MCF 10A (cell line): ENCODE measurements at regions not wholly inside any gene's neighbourhood (a gene's known extent, or its start where the extent isn't known, plus 50 kb on each side); places are given as distances from the start of the nearest gene placed in this dataset.

Experiments
- BruUV-seq: library from RNA; stranded (reverse); fragments of 400-500 nt; replicated peaks from 2 replicates; lab custom pipeline; 2021; lab: Mats Ljungman, UMichigan
- CTCF ChIA-PET: fragments of 300-600 bp; sonication (Branson Sonifier 250); formaldehyde crosslinking; extraction: SDS; loops from one replicate; lab custom pipeline; 2021; ENCODE audit warnings: antibody characterized with exemption, inconsistent platforms; lab: Yijun Ruan, JAX
- POLR2A ChIA-PET: fragments of 300-600, 350-650 bp; sonication (Branson Sonifier 250); formaldehyde crosslinking; extraction: SDS; loops from one replicate; lab custom pipeline; 2020; ENCODE audit warnings: antibody characterized with exemption, inconsistent platforms; lab: Yijun Ruan, JAX
- DNase-seq: peaks from one replicate; pipeline ENCODE4 v3.0.0-alpha.2; 2018; ENCODE audit not compliant: unreplicated experiment
- H3K27ac Mint-ChIP-seq: one replicate; pipeline ENCODE4 v1.8.0; 2022; ENCODE audit warnings: mild to moderate bottlenecking, low read depth, mixed read lengths; ENCODE audit not compliant: unreplicated experiment
- H3K27me3 Mint-ChIP-seq: one replicate; pipeline ENCODE4 v1.8.0; 2022; ENCODE audit warnings: mixed read lengths; ENCODE audit not compliant: insufficient read depth, unreplicated experiment
- H3K36me3 Mint-ChIP-seq: one replicate; pipeline ENCODE4 v1.8.0; 2022; ENCODE audit warnings: mild to moderate bottlenecking, moderate library complexity, mixed read lengths; ENCODE audit not compliant: insufficient read depth, unreplicated experiment
- H3K4me1 Mint-ChIP-seq: one replicate; pipeline ENCODE4 v1.8.0; 2022; ENCODE audit warnings: mixed read lengths; ENCODE audit not compliant: insufficient read depth, unreplicated experiment
- H3K4me3 Mint-ChIP-seq: one replicate; pipeline ENCODE4 v1.8.0; 2022; ENCODE audit warnings: mild to moderate bottlenecking, moderate library complexity, mixed read lengths; ENCODE audit not compliant: unreplicated experiment
- H3K9me3 Mint-ChIP-seq: one replicate; pipeline ENCODE4 v1.8.0; 2022; ENCODE audit warnings: mixed read lengths; ENCODE audit not compliant: unreplicated experiment
- CTCF ChIP-seq: fragments of 200-600 bp; IDR thresholded peaks from one replicate; pipeline ENCODE4 v1.8.0; 2022; ENCODE audit warnings: antibody characterized with exemption, mild to moderate bottlenecking; ENCODE audit not compliant: unreplicated experiment
- intact Hi-C: fragments of 100-400 bp; cut with micrococcal nuclease; formaldehyde crosslinking; loops from 2 replicates; pipeline ENCODE4 v1.14.1; 2022

GRCh38 chr3:76812649-76813242 lies 227.2 kb upstream of the ROBO2 start:
- H3K36me3 Mint-ChIP-seq: no peaks in the 10 kb centered on the region
- H3K4me3 Mint-ChIP-seq: no peak overlapping the region
- ChIA-PET CTCF (interaction anchor here (0.6 kb wide), 1 partner anchor 146 kb away, joined by 4 read pairs; no protein-coding TSS in a partner anchor), POLR2A (no interaction called here)
- intact Hi-C loops: no loop called here
- no TSS peak for BruUV-seq
- H3K9me3 Mint-ChIP-seq: peaks cover 6% of the 10 kb centered on the region
- no peaks in the 10 kb centered on the region for H3K4me1 Mint-ChIP-seq
- TF ChIP-seq CTCF: no peak
- H3K27ac Mint-ChIP-seq: no peak overlapping the region
- peaks cover 50% of the 10 kb centered on the region for H3K27me3 Mint-ChIP-seq
- DNase-seq: no peak

GRCh38 chr3:76815561-76815960 lies 224.3 kb upstream of the ROBO2 start:
- H3K4me3 Mint-ChIP-seq: no peak overlapping the region
- no peaks in the 10 kb centered on the region for H3K36me3 Mint-ChIP-seq
- no peak for DNase-seq
- POLR2A ChIA-PET: no interaction called here
- no TSS peak for BruUV-seq
- CTCF ChIA-PET: no interaction called here
- H3K27ac Mint-ChIP-seq: no peak overlapping the region
- intact Hi-C loops: no loop called here
- H3K9me3 Mint-ChIP-seq: peaks cover 6% of the 10 kb centered on the region
- no peaks in the 10 kb centered on the region for H3K4me1 Mint-ChIP-seq
- H3K27me3 Mint-ChIP-seq: peaks cover 48% of the 10 kb centered on the region
- TF ChIP-seq CTCF: no peak

DNA sequence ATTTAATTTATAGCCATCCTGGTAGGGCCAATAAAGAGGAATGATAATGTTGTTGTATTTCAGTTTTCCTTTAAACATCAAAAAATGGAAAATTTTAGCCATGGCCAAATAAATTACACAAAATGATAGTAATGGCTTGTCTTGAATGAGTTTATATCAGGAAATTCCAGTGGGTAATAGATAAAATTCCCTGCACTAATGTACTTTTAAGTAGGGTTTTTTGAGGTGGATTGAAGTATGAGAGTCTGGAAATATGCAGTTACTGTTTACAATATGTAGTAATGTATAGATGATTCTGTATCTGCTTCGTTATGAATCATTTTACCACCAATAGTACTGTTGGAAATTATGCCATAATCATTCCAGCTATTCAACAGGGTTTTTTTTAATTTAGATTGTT lies 219.4 kb upstream of the ROBO2 start:
- POLR2A ChIA-PET: no interaction called here
- no peak for DNase-seq
- Mint-ChIP-seq H3K4me1 (no peaks in the 10 kb centered on the region), H3K4me3 (no peak overlapping the region), H3K27ac (no peak overlapping the region), H3K27me3 (peaks cover 69% of the 10 kb centered on the region), H3K9me3 (peaks cover 6% of the 10 kb centered on the region), H3K36me3 (no peaks in the 10 kb centered on the region)
- BruUV-seq: no TSS peak
- CTCF ChIA-PET: no interaction called here
- no peak for TF ChIP-seq CTCF
- intact Hi-C loops: no loop called here

GRCh38 chr3:76824658-76825240 lies 215.2 kb upstream of the ROBO2 start:
- Mint-ChIP-seq H3K4me1 (no peaks in the 10 kb centered on the region), H3K4me3 (no peak overlapping the region), H3K9me3 (peaks cover under 1% of the 10 kb centered on the region), H3K36me3 (no peaks in the 10 kb centered on the region), H3K27me3 (peaks cover 58% of the 10 kb centered on the region), H3K27ac (no peak overlapping the region)
- ChIA-PET CTCF (interaction anchor here (0.6 kb wide), 1 partner anchor 21 kb away, joined by 3 read pairs; no protein-coding TSS in a partner anchor), POLR2A (no interaction called here)
- DNase-seq: no peak
- intact Hi-C loops: no loop called here
- no TSS peak for BruUV-seq
- TF ChIP-seq CTCF: no peak
